HEK293 (cell line): ENCODE measurements at regions not wholly inside any gene's neighbourhood (a gene's known extent, or its start where the extent isn't known, plus 50 kb on each side); places are given as distances from the start of the nearest gene placed in this dataset.

ENCODE experiments used
- CTCF ChIA-PET: fragments of 350-600 bp; formaldehyde crosslinking; extraction: SDS; loops from one replicate; lab custom pipeline; 2021; ENCODE audit warnings: antibody characterized with exemption; lab: Yijun Ruan, JAX
- POLR2A ChIA-PET: fragments of 300-600 bp; formaldehyde crosslinking; extraction: SDS; loops from one replicate; lab custom pipeline; 2020; ENCODE audit warnings: antibody characterized with exemption, inconsistent platforms; lab: Yijun Ruan, JAX
- H3K27ac ChIP-seq: fragments of 200-500 bp; sonication (Bioruptor generic); 2 replicates; pipeline ENCODE4 v1.5.1; 2014; ENCODE audit warnings: low read depth, low read length, control low read depth, inconsistent platforms; ENCODE audit errors: extremely low read depth
- H3K36me3 ChIP-seq, 2 experiments: fragments of 200-500 bp in 1 of 2; sonication (Bioruptor generic) in 1 of 2; 1 replicate in 1 of 2; 2 replicates in 1 of 2; pipeline ENCODE4 v1.5.1; 2014 to 2017; ENCODE audit warnings: inconsistent platforms in 2 of 2, low read length in 2 of 2; ENCODE audit not compliant: control insufficient read depth in 2 of 2, insufficient read depth in 1 of 2
- H3K4me1 ChIP-seq: fragments of 200-500 bp; sonication (Bioruptor generic); 2 replicates; pipeline ENCODE4 v1.5.1; 2014; ENCODE audit warnings: mild to moderate bottlenecking, low read length, inconsistent platforms; ENCODE audit not compliant: control insufficient read depth, insufficient read depth
- H3K4me3 ChIP-seq: 2 replicates; pipeline ENCODE4 v1.5.1; 2011; ENCODE audit warnings: low read depth, mild to moderate bottlenecking, control low read depth, low read length, moderate library complexity
- H3K9me3 ChIP-seq: fragments of 200-500 bp; sonication (Bioruptor generic); 2 replicates; pipeline ENCODE4 v1.5.1; 2014; ENCODE audit warnings: low read depth, low read length, inconsistent platforms; ENCODE audit not compliant: control insufficient read depth, insufficient read depth
- BCL11B ChIP-seq: fragments of 450-650 bp; formaldehyde crosslinking; IDR thresholded peaks from 2 replicates; pipeline ENCODE4 v1.5.1; 2016; ENCODE audit warnings: low read depth, missing biosample characterization, missing genetic modification characterization
- GFI1B ChIP-seq: fragments of 450-650 bp; formaldehyde crosslinking; IDR thresholded peaks from 2 replicates; pipeline ENCODE4 v1.5.1; 2016; ENCODE audit warnings: missing biosample characterization, missing genetic modification characterization
- KLF1 ChIP-seq: fragments of 450-650 bp; formaldehyde crosslinking; IDR thresholded peaks from 2 replicates; pipeline ENCODE4 v1.5.1; 2016; ENCODE audit warnings: missing biosample characterization, missing genetic modification characterization
- SP2 ChIP-seq: fragments of 450-650 bp; formaldehyde crosslinking; IDR thresholded peaks from 2 replicates; pipeline ENCODE4 v1.5.1; 2016; ENCODE audit warnings: missing biosample characterization, missing genetic modification characterization
- TCF7L2 ChIP-seq: IDR thresholded peaks from 2 replicates; pipeline ENCODE4 v1.6.1; 2011; ENCODE audit warnings: low read depth, mild to moderate bottlenecking, inconsistent platforms, low read length, moderate library complexity, borderline replicate concordance
- ZNF140 ChIP-seq: fragments of 450-650 bp; formaldehyde crosslinking; IDR thresholded peaks from 2 replicates; pipeline ENCODE4 v1.5.1; 2016; ENCODE audit warnings: missing biosample characterization, missing genetic modification characterization
- ZNF155 ChIP-seq: fragments of 450-650 bp; formaldehyde crosslinking; IDR thresholded peaks from 2 replicates; pipeline ENCODE4 v1.5.1; 2016; ENCODE audit warnings: missing biosample characterization, missing genetic modification characterization
- ZNF184 ChIP-seq: fragments of 450-650 bp; IDR thresholded peaks from 2 replicates; pipeline ENCODE4 v1.5.1; 2018; ENCODE audit warnings: missing biosample characterization, mild to moderate bottlenecking, missing genetic modification characterization
- ZNF23 ChIP-seq: fragments of 450-650 bp; formaldehyde crosslinking; IDR thresholded peaks from 2 replicates; pipeline ENCODE4 v1.5.1; 2016; ENCODE audit warnings: missing biosample characterization, missing genetic modification characterization, borderline replicate concordance
- ZNF37A ChIP-seq: fragments of 450-650 bp; IDR thresholded peaks from 2 replicates; pipeline ENCODE4 v1.5.1; 2018; ENCODE audit warnings: missing biosample characterization, missing genetic modification characterization
- ZNF391 ChIP-seq: fragments of 450-650 bp; formaldehyde crosslinking; IDR thresholded peaks from 2 replicates; pipeline ENCODE4 v1.5.1; 2016; ENCODE audit warnings: low read depth, missing biosample characterization, missing genetic modification characterization, borderline replicate concordance
- ZNF394 ChIP-seq: fragments of 450-650 bp; formaldehyde crosslinking; IDR thresholded peaks from 2 replicates; pipeline ENCODE4 v1.5.1; 2016; ENCODE audit warnings: missing biosample characterization, missing genetic modification characterization, mild to moderate bottlenecking, moderate library complexity, borderline replicate concordance
- ZNF426 ChIP-seq: fragments of 450-650 bp; formaldehyde crosslinking; IDR thresholded peaks from 2 replicates; pipeline ENCODE4 v1.5.1; 2017; ENCODE audit warnings: missing biosample characterization, missing genetic modification characterization, mild to moderate bottlenecking, inconsistent platforms, moderate library complexity
- ZNF48 ChIP-seq: fragments of 450-650 bp; formaldehyde crosslinking; IDR thresholded peaks from 2 replicates; pipeline ENCODE4 v1.5.1; 2016; ENCODE audit warnings: missing biosample characterization, missing genetic modification characterization
- ZNF548 ChIP-seq: fragments of 450-650 bp; formaldehyde crosslinking; IDR thresholded peaks from 2 replicates; pipeline ENCODE4 v1.5.1; 2016; ENCODE audit warnings: missing biosample characterization, missing genetic modification characterization
- ZNF677 ChIP-seq: fragments of 450-650 bp; IDR thresholded peaks from 2 replicates; pipeline ENCODE4 v1.5.0; 2018; ENCODE audit warnings: missing biosample characterization, mild to moderate bottlenecking, missing genetic modification characterization, moderate library complexity
- ZNF701 ChIP-seq: fragments of 450-650 bp; formaldehyde crosslinking; IDR thresholded peaks from 2 replicates; pipeline ENCODE4 v1.5.1; 2016; ENCODE audit warnings: missing biosample characterization, missing genetic modification characterization
- ZNF76 ChIP-seq: fragments of 450-650 bp; formaldehyde crosslinking; IDR thresholded peaks from 2 replicates; pipeline ENCODE4; 2016; ENCODE audit warnings: low read depth, missing biosample characterization, missing genetic modification characterization, borderline replicate concordance
- TF ChIP-seq, protein P1 (sequence below): fragments of 450-650 bp; formaldehyde crosslinking; optimal IDR thresholded peaks from 2 replicates; pipeline ENCODE3; 2016; ENCODE audit warnings: missing biosample characterization, mild to moderate bottlenecking, missing genetic modification characterization
- TF ChIP-seq, protein P2 (sequence below): fragments of 450-650 bp; formaldehyde crosslinking; IDR thresholded peaks from 2 replicates; pipeline ENCODE4 v1.5.1; 2017; ENCODE audit warnings: missing biosample characterization, missing genetic modification characterization
- TF ChIP-seq, protein P3 (sequence below): fragments of 450-650 bp; formaldehyde crosslinking; IDR thresholded peaks from 2 replicates; pipeline ENCODE4 v1.5.1; 2016; ENCODE audit warnings: missing biosample characterization, missing genetic modification characterization, borderline replicate concordance
- TF ChIP-seq, protein P4 (sequence below): fragments of 450-650 bp; formaldehyde crosslinking; IDR thresholded peaks from 2 replicates; pipeline ENCODE4 v1.5.1; 2016; ENCODE audit warnings: missing biosample characterization, missing genetic modification characterization

DNA sequence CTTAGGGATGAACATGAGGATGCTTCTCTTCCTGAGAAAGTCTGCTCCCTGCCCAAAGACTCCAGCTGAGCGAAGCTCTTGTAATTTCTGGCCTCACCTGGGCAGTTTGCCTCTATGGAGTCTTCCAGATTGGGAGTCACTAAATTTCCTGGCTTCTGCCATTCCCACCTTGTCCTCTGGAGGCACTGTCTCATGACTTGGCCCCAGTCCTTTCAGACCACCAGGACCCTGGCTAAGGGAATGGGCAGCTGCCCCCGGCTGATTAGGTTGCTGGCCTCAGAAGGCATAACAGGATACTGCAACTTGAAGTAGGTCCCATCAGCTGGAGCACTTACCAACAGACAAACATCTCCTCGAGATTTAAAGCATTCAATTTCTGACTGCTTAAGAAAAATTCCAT, 128.1 kb upstream of the SPON1 start:
- Histone ChIP-seq H3K27ac (no peak overlapping the region), H3K9me3 (no peaks in the 10 kb centered on the region), H3K4me3 (no peak overlapping the region), H3K4me1 (no peaks in the 10 kb centered on the region), H3K36me3 (no peaks in the 10 kb centered on the region)
- CTCF ChIA-PET = interaction anchor here (0.6 to 1.7 kb wide), 15 partner anchors 9 to 1909 kb away, joined by 3 to 8 read pairs (median 3); no protein-coding TSS in a partner anchor
- TF ChIP-seq, protein P1, sequence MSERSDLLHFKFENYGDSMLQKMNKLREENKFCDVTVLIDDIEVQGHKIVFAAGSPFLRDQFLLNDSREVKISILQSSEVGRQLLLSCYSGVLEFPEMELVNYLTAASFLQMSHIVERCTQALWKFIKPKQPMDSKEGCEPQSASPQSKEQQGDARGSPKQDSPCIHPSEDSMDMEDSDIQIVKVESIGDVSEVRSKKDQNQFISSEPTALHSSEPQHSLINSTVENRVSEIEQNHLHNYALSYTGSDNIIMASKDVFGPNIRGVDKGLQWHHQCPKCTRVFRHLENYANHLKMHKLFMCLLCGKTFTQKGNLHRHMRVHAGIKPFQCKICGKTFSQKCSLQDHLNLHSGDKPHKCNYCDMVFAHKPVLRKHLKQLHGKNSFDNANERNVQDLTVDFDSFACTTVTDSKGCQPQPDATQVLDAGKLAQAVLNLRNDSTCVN (tag by site-specific recombination) = no peak
- TF ChIP-seq GFI1B = no peak
- TF ChIP-seq ZNF155 (tag by site-specific recombination) = no peak
- TF ChIP-seq ZNF37A = no peak
- TF ChIP-seq ZNF701 (tag by site-specific recombination) = no peak
- TF ChIP-seq ZNF184 = no peak
- no peak for TF ChIP-seq ZNF23 (tag by site-specific recombination)
- TF ChIP-seq, protein P2, sequence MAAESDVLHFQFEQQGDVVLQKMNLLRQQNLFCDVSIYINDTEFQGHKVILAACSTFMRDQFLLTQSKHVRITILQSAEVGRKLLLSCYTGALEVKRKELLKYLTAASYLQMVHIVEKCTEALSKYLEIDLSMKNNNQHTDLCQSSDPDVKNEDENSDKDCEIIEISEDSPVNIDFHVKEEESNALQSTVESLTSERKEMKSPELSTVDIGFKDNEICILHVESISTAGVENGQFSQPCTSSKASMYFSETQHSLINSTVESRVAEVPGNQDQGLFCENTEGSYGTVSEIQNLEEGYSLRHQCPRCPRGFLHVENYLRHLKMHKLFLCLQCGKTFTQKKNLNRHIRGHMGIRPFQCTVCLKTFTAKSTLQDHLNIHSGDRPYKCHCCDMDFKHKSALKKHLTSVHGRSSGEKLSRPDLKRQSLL (tag by site-specific recombination) = no peak
- no peak for TF ChIP-seq ZNF48
- no peak for TF ChIP-seq TCF7L2
- no peak for TF ChIP-seq ZNF677
- no peak for TF ChIP-seq ZNF76 (tag by site-specific recombination)
- TF ChIP-seq ZNF394 (tag by site-specific recombination) = no peak
- TF ChIP-seq, protein P3, sequence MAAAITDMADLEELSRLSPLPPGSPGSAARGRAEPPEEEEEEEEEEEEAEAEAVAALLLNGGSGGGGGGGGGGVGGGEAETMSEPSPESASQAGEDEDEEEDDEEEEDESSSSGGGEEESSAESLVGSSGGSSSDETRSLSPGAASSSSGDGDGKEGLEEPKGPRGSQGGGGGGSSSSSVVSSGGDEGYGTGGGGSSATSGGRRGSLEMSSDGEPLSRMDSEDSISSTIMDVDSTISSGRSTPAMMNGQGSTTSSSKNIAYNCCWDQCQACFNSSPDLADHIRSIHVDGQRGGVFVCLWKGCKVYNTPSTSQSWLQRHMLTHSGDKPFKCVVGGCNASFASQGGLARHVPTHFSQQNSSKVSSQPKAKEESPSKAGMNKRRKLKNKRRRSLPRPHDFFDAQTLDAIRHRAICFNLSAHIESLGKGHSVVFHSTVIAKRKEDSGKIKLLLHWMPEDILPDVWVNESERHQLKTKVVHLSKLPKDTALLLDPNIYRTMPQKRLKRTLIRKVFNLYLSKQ (tag by site-specific recombination) = no peak
- no peak for TF ChIP-seq ZNF426 (tag by site-specific recombination)
- TF ChIP-seq SP2 (tag by site-specific recombination) = no peak
- no peak for TF ChIP-seq ZNF140 (tag by site-specific recombination)
- POLR2A ChIA-PET = no interaction called here

DNA sequence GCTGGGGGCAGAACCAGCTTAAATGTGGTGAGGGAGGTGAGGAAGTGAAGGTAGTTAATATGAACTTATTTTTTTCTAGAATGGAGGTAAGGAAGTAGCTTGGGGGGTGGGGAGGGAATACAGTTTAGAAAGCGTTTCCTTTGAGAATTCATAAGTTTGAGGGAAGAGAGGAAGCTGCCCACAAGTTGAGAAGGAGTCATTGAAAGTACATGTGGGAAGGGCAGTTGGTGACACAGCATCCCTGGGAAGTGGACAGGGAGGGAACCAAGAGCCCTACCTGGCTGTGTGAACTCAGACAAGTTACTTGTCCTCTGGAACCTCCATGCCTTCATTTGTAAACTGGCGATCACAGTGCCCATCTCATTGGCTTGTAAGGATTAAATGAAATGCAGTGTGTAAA, 125.9 kb upstream of the SPON1 start:
- Histone ChIP-seq H3K36me3 (no peaks in the 10 kb centered on the region), H3K27ac (no peak overlapping the region), H3K4me3 (no peak overlapping the region), H3K9me3 (no peaks in the 10 kb centered on the region)
- TF ChIP-seq, protein P4, sequence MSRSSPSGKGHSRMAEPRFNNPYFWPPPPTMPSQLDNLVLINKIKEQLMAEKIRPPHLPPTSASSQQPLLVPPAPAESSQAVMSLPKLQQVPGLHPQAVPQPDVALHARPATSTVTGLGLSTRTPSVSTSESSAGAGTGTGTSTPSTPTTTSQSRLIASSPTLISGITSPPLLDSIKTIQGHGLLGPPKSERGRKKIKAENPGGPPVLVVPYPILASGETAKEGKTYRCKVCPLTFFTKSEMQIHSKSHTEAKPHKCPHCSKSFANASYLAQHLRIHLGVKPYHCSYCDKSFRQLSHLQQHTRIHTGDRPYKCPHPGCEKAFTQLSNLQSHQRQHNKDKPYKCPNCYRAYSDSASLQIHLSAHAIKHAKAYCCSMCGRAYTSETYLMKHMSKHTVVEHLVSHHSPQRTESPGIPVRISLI (tag by site-specific recombination) = no peak
- TF ChIP-seq KLF1 (tag by site-specific recombination) = no peak
- TF ChIP-seq, protein P2 (tag by site-specific recombination) = no peak
- TF ChIP-seq ZNF391 (tag by site-specific recombination) = no peak
- TF ChIP-seq BCL11B (tag by site-specific recombination) = no peak
- no peak for TF ChIP-seq ZNF548
- TF ChIP-seq, all 188 proteins: peak for 0
- POLR2A ChIA-PET = no interaction called here
- CTCF ChIA-PET = no interaction called here
- no peaks in the 10 kb centered on the region for H3K4me1 ChIP-seq
